ENCODE measurements at regions not wholly inside any gene's neighbourhood (a gene's known extent, or its start where the extent isn't known, plus 50 kb on each side); places are given as distances from the start of the nearest gene placed in this dataset.

GRCh38 chr6:126504792-126505191 lies 164.9 kb downstream of the CENPW start:
- Histone ChIP-seq H4K20me1 (ENCODE audit: control insufficient read depth, insufficient read depth) (no peaks in the 10 kb centered on the region), H3K4me3 (no peak overlapping the region), H3K79me2 (ENCODE audit: control insufficient read depth, insufficient read depth, low read length) (no peaks in the 10 kb centered on the region), H3K36me3 (ENCODE audit: control insufficient read depth in 2 of 2, insufficient read depth in 2 of 2, low read length in 1 of 2) (no peaks in the 10 kb centered on the region), H3K4me1 (ENCODE audit: control insufficient read depth, insufficient read depth, low read length) (no peaks in the 10 kb centered on the region), H3K27ac (ENCODE audit: control insufficient read depth, insufficient read depth) (no peak overlapping the region), H2AFZ (ENCODE audit: control insufficient read depth, low read depth, low read length) (no peak overlapping the region), H3K9ac (ENCODE audit: control insufficient read depth, insufficient read depth, low read length) (no peak overlapping the region), H3K4me2 (ENCODE audit: control insufficient read depth, insufficient read depth) (no peak overlapping the region), H3K27me3 (replicated peaks in 1 of 2; ENCODE audit: control insufficient read depth in 2 of 2, insufficient read depth in 2 of 2, low read length in 1 of 2) (no peaks in the 10 kb centered on the region), H3K9me3 (replicated peaks; ENCODE audit: control insufficient read depth, insufficient read depth, low read length) (no peaks in the 10 kb centered on the region)
- ChIA-PET CTCF (no interaction called here), SMC1A (ENCODE audit: uncharacterized antibody, unreplicated experiment) (interaction anchor here (0.6 kb wide), 1 partner anchor 11 kb away, joined by 3 read pairs; no protein-coding TSS in a partner anchor), RAD21 (ENCODE audit: unreplicated experiment) (no interaction called here), POLR2A (no interaction called here)
- no peak for DNase-seq (ENCODE audit: low read depth, low spot score)
- 80% methylated on average over 9 of the region's 9 CpGs for WGBS (ENCODE audit: insufficient coverage, insufficient replicate concordance, low lambda C conversion rate, missing lambda C conversion rate)
- intact Hi-C loops (cut with micrococcal nuclease; ENCODE audit: unreplicated experiment) (no loop called here), in situ Hi-C loops (cut with MboI) (no loop called here)
- TF ChIP-seq CBX5 (IDR thresholded peaks at IDR 0.05; ENCODE audit: low read depth) (no peak), ZNF274 (IDR thresholded peaks at IDR 0.05; ENCODE audit: insufficient read depth, insufficient read length) (no peak)
- no peak for ATAC-seq
- BruUV-seq (replicated peaks): no TSS peak
- no peak for FAIRE-seq

DNA sequence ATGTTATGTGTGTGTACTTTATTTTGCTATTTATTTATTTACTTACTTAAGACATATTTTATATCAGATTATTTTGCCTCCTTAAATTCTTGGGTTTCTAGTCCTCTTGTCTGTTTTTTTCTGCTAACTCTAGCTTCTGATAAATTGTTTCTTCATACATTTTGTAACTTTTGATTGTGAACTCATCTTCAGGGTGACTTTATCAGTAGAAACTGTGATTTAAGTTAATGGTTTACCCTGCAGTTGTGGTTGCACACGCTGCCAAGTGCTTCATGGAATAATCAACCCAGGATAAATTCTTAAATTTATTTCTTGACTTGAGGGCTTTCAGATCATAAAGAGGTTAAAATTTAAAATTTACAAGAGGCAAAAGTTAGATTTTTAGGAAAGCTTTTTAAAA lies 173.3 kb downstream of the CENPW start:
- no peaks in the 10 kb centered on the region for H4K20me1 ChIP-seq (ENCODE audit: control insufficient read depth, insufficient read depth)
- TF ChIP-seq NR2F1 (conservative IDR thresholded peaks at IDR 0.05): no peak
- TF ChIP-seq RCOR1 (conservative IDR thresholded peaks at IDR 0.05; ENCODE audit: low read depth, low read length): no peak
- TF ChIP-seq SMAD5 (IDR thresholded peaks at IDR 0.05; ENCODE audit: low read depth): no peak
- no peak for TF ChIP-seq RB1 (IDR thresholded peaks at IDR 0.05; ENCODE audit: borderline replicate concordance)
- no peak for TF ChIP-seq RAD51 (IDR thresholded peaks at IDR 0.05)
- ChIA-PET SMC1A (ENCODE audit: uncharacterized antibody, unreplicated experiment) (no interaction called here), CTCF (no interaction called here), RAD21 (ENCODE audit: unreplicated experiment) (no interaction called here), POLR2A (no interaction called here)
- no peaks in the 10 kb centered on the region for H3K9me3 ChIP-seq (replicated peaks; ENCODE audit: control insufficient read depth, insufficient read depth, low read length)
- no peaks in the 10 kb centered on the region for H3K27me3 ChIP-seq (replicated peaks in 1 of 2; ENCODE audit: control insufficient read depth in 2 of 2, insufficient read depth in 2 of 2, low read length in 1 of 2)
- H3K4me3 ChIP-seq: no peak overlapping the region
- DNase-seq (ENCODE audit: low read depth, low spot score) (no peak), ATAC-seq (no peak), FAIRE-seq (no peak)
- in situ Hi-C loops (cut with MboI): no loop called here
- no peak overlapping the region for H3K4me2 ChIP-seq (ENCODE audit: control insufficient read depth, insufficient read depth)
- H3K36me3 ChIP-seq (ENCODE audit: control insufficient read depth in 2 of 2, insufficient read depth in 2 of 2, low read length in 1 of 2): no peaks in the 10 kb centered on the region
- BruUV-seq (replicated peaks): no TSS peak
- intact Hi-C loops (cut with micrococcal nuclease; ENCODE audit: unreplicated experiment): no loop called here
- no peak overlapping the region for H2AFZ ChIP-seq (ENCODE audit: control insufficient read depth, low read depth, low read length)
- WGBS (ENCODE audit: insufficient coverage, insufficient replicate concordance, low lambda C conversion rate, missing lambda C conversion rate): 8% methylated on average over 1 of the region's 1 CpG
- no peaks in the 10 kb centered on the region for H3K4me1 ChIP-seq (ENCODE audit: control insufficient read depth, insufficient read depth, low read length)
- no peaks in the 10 kb centered on the region for H3K79me2 ChIP-seq (ENCODE audit: control insufficient read depth, insufficient read depth, low read length)
- no peak overlapping the region for H3K27ac ChIP-seq (ENCODE audit: control insufficient read depth, insufficient read depth)
- H3K9ac ChIP-seq (ENCODE audit: control insufficient read depth, insufficient read depth, low read length): no peak overlapping the region

Data from GM12878 (cell line).